ENCODE measurements at regions not wholly inside any gene's neighbourhood (a gene's known extent, or its start where the extent isn't known, plus 50 kb on each side); places are given as distances from the start of the nearest gene placed in this dataset.
"Not testable (repeated sequence)": the region's sequence is repeated elsewhere in the genome, so short reads cannot be mapped to it uniquely, and the experiment has no call there.

- DNase-seq = no peak
These were observed 359.3 kb downstream of the NPIPA8 start for GRCh38 chr16:17977260-17977659.

DNA sequence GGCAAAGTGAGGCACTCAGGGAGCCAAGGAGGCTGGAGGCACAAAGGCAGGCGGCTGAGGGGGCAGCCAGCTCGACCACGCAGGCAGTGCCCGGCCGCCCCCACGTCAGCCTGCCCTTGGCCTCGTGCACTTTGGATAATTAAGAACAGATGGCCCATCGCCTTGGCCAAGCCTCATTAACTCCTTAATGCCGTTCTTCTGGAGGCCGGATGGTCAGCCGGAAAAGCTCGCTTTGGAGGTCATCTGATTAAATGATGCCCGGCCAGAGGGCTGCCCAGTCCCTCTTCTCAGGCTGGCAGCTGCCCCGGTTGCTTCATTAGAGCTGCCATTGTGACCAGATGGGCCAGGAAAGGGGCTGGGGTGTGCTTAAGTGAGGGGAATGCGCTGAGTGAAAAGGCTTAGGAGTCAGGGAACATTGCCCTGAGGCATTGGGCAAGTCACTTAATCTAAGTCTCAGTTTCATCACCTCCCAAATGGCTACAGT is 364.0 kb downstream of the NPIPA8 start:
- DNase-seq = no peak

- no peak for DNase-seq
These were observed 365.7 kb downstream of the NPIPA8 start for GRCh38 chr16:17970816-17971331.

GRCh38 chr16:17970157-17970765 is 366.3 kb downstream of the NPIPA8 start:
- DNase-seq = no peak

- DNase-seq = no peak
These were observed 371.2 kb downstream of the NPIPA8 start for GRCh38 chr16:17965133-17965900.

- no peak for DNase-seq
These were observed 372.3 kb downstream of the NPIPA8 start for GRCh38 chr16:17964196-17964595.

DNA sequence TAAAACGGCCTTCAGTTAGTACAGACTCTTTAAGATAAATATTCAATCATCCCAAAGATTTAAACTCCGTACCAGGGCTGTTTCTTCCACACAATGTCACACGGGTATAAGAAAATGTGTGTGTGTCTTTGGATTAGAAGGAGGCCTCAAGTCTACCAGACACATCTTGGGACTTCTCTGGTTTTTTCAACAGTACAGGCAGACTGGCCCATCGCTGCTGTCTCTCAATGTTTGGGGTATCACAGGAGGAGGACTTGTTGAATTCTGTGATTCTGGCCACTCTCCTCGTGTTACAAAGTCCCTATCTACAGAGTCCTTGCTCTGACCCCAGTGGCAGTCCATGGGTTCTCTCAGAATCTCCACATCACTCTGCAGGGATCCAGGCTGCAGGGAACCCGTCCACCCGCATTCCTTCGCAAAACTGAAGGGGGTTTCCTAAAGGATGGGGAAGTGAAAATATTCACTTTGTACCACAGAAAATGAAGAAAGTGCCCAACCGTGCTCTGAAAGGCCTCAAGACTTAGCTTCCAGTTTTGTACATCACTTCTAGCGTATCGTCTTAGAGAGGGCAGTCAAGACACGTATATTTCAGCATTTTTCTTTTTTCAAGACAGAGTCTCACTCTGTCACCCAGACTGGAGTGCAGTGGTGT is 373.2 kb downstream of the NPIPA8 start:
- no peak for DNase-seq

- DNase-seq = no peak
These were observed 373.8 kb downstream of the NPIPA8 start for GRCh38 chr16:17962726-17963125.

DNA sequence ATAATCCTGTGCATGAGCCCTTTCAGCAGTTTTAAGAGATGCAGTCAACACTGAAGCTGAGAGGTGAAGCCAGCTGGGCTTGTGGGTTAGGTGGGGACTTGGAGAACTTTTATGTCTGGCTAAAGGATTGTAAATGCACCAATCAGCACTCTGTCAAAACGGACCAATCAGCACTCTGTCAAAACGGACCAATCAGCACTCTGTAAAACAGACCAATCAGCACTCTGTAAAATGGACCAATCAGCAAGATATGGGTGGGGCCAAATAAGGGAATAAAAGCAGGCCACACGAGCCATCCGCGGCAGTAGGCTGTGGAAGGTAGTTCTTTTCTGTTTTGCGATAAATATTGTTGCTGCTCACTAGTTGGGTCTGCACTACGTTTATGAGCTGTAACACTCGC is 374.7 kb downstream of the NPIPA8 start:
- not testable (repeated sequence) for DNase-seq

DNA sequence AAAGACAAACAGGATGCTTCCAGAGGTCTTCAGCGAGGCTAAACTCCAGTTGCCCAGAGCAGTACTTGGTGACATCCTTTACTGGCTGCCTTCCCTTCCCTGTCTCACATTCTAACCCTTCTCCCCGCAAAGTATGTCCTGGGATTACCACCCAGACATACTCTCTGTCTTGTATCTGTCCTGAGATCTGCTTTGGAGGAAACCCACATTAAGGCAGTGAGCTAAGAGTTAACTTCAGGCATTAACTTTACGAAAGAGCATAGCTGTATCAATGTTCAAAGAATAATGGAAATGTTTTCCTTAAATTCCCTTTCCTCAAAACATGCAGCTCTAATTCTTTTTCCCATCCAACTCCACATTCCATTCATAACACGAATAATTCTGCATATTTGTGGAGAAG is 385.2 kb downstream of the NPIPA8 start:
- DNase-seq = no peak

DNA sequence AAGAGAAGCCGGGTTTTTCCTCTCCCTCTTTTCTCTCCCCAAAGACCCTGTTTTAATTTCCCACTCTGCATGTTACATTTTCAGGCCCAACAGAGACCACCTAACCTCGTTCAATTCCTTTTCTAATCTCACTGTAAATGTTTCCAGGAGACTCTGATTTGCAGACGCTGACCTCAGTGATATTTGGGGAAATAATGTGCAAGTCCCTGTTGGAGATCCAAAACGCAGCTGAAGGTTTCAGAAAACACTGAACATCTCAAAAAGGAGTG is 386.6 kb downstream of the NPIPA8 start:
- DNase-seq = no peak

DNA sequence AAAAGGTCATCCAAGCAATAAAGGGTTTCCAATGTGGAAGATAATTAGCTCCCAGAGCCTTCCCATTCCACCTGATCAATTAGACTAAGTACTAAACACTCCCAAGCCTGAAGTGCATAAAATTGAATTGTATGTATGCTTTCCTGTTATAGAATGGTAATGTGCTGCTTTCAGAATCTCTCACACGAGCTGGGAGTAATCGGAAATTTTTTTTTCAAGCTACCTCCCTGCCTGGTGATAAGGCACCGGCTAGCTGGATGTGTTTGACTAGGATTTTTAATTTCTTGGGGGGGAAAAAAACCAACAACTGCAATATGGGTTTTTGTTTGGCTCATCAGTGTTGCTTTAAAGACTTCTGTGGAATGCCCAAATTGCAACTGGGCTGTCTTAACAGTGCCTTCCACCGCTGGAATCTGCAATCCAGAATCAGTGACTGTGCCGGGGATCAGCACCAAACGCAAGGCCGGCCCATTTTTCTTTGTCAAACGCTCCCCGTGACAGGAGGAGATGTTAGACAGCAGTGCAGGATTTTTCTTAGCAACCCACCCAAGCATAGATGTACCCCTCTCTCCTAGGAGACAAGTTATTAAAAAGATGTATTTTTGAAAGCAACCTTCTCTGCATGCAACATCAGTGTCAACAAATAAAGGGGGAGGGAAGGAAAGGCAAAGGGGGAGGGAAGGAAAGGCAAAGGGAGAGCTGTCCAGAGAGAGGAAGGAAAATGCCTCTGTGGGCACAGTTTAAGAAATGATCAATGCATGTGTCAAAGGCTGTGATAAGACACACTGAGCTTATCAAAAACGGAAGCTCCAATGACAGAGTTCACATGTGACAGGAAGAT is 387.2 kb downstream of the NPIPA8 start:
- no peak for DNase-seq

- no peak for DNase-seq
These were observed 388.9 kb downstream of the NPIPA8 start for GRCh38 chr16:17947637-17948036.

DNA sequence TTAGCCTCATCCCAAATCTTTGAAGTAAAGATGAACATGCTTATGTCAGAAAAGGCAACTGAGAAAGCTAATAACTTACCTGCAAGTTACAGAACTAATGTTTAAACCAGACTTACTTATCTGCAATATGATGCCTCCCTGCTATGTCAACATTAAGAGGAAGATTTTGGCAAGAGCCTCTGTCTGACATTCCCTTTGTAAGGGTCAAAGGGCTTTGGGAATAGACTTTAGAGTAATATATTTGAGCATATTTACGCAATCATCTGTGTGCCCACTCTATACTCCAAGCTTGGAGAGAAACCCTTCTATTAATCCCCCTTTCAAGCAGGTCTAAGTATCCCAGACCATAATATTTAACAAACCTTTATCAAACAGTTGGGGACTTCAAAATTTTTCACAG is 389.4 kb downstream of the NPIPA8 start:
- no peak for DNase-seq

DNA sequence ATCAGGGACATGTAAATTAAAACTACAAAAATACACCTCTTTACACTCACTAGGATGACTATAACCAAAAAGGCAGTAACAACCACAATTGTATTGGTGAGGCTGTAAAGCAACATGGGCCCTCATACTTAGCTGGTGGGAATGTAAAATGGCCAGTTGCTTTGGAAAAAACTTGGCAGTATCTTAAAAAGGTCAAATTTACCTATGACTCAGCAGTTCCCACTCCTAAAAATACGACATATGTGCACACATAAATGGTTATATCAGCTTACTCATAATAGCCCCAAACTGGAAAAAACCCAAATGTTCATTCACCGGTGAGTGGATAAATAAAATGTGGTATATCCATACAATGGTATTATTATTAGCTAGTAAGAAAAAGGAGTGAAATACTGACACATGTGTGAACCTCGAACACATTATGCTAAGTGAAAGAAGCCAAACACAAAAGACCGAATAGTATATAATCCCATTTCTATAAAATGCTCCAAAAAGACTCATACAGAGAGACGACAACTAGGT is 391.4 kb downstream of the NPIPA8 start:
- DNase-seq = no peak

GRCh38 chr16:17944345-17944744 is 392.2 kb downstream of the NPIPA8 start:
- no peak for DNase-seq

DNA sequence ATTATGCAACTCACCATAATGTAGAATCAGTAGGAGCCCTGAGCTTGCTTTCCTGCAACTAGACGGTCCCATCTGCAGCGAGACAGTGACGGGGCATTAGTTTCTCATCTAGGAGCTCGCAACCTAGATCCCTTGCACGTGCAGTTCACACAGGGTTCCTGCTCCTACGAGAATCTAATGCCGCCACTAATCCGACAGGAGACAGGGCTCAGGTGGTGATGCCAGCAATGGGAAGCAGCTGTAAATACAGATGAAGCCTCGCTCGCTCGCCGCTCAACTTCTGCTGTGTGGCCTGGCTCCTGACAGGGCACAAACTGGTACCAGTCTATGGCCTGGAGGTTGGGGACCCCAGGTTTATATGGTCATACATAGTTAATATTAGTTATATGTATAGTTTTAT is 394.5 kb downstream of the NPIPA8 start:
- no peak for DNase-seq

GRCh38 chr16:17940584-17941364 is 395.8 kb downstream of the NPIPA8 start:
- DNase-seq = no peak

DNA sequence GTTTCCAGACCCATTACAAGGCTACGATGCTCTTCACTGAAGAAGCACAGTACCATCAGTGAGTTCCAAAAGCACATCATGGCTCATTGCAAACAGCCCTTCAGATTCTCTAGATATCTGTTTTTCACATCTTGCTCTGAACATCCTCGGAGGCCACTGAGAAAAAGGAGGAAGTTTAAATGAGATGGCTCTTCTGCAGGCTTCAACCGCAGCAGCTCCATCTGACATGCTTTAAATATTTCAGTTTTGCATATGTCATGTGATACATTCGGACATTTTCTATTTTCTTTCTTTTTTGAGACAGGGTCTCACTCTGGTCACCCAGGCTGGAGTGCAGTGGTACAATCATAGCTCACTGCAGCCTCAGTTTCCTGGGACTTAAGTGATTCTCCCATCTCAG is 396.8 kb downstream of the NPIPA8 start:
- DNase-seq = no peak

DNA sequence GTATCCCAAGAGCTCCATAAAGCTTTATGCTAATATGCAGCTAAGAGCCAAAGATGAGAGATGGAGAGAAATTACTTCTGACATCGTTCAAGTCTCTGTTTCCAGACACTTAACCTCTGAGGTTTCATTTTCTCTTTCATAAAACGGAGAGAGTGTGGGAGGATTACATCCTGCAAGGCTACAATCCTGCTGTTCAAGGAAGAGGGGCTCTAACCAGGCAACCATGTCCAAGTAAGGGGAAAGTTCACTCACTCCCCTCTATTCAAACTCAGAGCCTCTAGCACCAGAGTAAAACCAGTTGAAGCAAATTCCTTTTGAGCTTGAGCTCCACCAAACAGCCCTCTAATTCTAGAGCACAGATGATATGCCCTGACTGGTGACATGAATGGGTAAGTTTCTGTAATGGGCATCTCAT is 397.4 kb downstream of the NPIPA8 start:
- DNase-seq = no peak

- no peak for DNase-seq
These were observed 398.0 kb downstream of the NPIPA8 start for GRCh38 chr16:17938546-17938945.

GRCh38 chr16:17936766-17937402 is 399.7 kb downstream of the NPIPA8 start:
- no peak for DNase-seq

Data from activated CD4-positive, alpha-beta T cell treated with anti-CD3 and anti-CD28 coated beads, Interleukin-2, amount 50 U/mL, for 4 hours (primary cell).